DMS153 treated with DMSO at 0.1 percent for 48 hours (cell line): ENCODE measurements at regions not wholly inside any gene's neighbourhood (a gene's known extent, or its start where the extent isn't known, plus 50 kb on each side); places are given as distances from the start of the nearest gene placed in this dataset.

Experiments
- DNase-seq: peaks from one replicate; lab custom pipeline; 2025; ENCODE audit not compliant: unreplicated experiment; lab: John Stamatoyannopoulos, UW

DNA sequence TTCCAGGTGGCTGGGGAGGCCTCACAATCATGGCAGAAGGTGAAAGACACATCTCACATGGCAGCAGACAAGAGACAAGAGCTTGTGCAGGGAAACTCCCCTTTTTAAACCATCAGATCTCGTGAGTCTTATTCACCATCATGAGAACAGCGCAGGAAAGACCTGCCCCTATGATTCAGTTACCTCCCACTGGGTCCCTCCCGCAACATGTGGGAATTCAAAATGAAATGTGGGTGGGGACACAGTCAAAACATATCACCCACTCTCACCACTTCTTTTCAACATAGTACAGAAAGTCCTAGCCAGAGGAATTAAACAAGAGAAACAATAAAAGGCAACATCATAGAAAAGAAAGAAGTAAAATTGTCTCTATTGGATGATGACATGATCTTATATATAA lies 223.4 kb upstream of the SLC24A2 start:
- no peak for DNase-seq

DNA sequence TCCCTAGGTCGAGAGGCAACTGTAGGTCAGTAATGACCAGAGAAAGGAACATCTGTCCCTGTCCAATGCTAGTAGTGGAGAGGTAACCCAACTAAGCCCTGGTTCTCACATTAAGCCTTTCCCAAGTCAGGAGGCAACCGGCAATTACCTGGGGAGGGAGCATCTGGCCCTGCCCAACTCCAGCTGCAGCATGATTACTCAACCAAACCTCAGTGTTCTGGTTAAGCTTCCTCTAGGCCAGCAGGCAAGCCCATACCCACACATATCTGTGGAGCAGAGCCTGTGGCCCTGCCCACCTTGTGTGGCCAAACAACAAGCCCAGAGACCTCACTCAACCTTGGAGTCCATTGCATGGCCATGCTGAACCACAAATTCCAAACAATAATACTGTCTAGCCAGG lies 220.8 kb upstream of the SLC24A2 start:
- no peak for DNase-seq

DNA sequence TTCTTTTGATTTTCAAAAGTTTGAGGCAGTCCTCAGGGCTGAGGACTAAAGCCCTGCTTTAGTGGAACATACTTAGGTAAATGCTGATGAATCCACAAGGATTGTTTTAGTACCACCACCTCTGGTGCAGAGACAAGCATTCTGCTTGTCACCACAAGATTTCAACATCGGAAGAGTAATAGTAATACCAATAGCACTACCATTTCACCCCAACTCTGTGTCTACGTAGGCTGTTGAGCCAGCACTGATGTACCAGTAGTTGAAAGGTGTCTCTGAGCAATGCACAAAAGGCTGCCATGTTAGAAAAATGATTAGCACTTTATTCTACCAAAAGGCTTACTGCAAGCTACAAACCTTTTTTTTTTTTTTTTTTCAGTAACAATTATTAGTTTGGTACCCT lies 213.2 kb upstream of the SLC24A2 start:
- DNase-seq: no peak

DNA sequence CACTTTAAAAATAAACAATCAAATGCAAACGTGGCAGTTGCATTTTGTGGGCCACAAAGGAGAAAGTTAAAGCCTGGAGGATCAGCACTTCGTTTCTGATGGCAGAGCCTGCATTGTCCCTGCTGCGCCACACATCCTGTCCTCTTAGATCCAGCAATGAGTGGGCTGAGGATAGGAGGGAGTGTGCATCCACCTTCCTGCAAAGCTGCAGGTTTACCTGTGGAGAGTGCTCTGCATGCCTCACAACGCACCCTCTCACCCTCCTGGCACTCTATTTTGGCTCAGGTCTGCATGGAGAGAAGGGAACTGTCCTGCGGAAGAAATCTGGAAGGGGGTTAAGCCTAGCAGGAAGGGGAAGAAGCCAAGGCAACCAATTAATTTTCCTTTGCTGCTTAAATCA lies 212.2 kb upstream of the SLC24A2 start:
- DNase-seq: no peak

DNA sequence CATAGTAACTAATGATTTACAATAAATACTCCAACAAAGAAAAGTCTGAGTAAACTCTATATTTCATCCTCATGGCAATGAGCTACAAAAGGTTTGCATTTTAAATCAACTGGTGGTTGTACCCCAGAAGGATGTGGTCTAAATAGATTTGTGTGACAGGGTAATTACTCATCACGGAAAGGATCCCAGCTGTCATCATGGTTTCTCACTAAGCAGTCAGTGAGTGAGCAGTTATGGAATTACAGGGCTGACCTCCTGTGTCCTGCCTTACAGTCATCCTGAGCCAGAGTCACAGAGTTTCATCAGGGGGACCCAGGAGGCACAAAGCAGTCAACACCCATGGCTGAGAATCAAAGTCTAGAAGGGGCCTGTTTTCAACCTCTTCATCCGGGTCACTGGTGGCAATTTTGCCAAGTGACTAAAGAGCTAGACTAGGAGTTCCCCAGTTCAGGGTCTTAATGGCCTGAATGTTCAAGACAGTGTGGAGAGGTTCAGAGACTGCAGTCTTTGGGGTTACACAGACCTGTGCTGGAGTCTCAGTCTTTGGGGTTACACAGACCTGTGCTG lies 210.7 kb upstream of the SLC24A2 start:
- no peak for DNase-seq

DNA sequence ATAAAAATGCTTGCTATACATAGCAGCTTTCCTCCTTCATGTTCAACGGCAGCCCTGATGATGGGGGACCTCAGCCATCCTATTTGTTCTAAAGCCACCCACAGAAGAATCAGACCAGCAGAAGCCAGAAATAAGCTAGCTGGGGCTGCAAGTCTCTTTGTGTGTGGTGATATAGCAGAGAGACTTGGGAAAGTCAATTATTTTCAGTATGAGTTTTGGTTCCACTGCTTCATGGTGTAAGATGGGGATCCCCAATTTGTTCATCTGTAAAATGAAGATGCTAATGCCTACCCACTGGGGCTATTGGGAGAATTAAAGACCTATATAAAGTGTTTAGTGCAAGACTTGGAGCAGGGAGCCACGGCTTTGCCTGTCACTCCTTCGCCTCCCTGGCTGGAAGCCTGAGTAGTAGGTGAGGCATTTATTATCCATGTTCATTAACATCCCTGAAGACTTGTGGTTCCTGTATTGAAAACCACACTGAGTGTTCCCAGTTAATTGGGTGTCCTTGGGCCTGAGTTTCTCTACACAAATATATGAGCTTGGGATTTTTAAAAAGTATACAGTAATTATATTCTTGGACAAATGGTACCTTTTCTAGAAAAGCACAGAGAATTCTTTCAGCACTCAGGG lies 210.1 kb upstream of the SLC24A2 start:
- DNase-seq: no peak

DNA sequence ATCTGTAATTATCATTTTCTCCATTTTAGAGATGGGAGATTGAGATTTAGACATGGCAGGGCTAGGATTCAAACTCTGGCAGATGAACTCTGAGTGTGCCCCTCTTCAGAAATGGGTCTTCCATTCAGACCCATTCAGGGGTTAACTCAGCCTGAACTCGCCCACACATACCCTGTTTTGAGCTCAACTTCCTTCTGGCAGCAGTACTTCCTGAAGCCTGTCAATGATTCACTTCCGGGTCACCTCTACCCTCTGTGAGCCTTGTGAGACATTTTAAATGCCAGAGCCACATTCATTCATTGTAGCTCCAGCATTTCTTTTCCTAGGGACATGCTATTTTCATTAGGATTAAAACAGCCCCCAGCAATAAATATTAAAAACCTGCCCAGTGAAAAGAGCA lies 209.3 kb upstream of the SLC24A2 start:
- no peak for DNase-seq

DNA sequence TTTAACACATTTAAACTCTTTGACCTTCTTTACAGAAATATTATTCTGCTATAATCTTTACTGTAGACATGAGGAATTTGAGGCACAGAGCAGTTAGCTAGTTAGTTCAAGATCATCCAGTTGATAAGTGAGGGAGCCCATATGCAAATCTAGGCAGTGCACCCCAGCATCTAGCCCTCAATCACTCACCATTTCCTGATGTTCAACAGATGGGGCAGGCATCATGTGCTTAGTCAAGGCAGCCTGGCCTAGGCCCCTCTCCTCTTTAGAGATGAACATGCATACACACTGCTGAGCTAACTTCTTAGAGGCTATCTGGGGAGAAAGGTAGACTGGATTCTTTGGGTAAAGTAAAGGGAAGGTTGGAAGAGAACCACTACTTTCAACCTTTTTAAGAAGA lies 206.8 kb upstream of the SLC24A2 start:
- DNase-seq: no peak

DNA sequence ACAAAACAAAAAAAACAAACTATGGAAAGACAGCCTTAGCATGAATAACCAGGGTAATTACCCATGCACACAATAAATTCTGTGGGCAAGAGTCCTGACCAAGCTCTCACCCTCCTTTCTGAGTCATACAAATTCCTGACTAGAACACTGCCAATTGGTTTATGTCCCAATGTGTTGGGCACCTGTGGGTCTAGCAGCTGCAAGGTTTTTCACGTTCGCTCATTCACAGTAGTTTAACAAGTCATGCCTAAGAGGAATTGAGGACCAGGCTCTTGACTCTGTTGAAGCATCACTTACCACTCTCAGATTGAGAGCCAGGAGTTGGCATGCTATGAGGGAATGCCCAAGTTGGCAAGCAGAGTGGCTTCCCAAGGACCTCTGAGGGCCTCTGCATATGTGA lies 205.5 kb upstream of the SLC24A2 start:
- DNase-seq: no peak

DNA sequence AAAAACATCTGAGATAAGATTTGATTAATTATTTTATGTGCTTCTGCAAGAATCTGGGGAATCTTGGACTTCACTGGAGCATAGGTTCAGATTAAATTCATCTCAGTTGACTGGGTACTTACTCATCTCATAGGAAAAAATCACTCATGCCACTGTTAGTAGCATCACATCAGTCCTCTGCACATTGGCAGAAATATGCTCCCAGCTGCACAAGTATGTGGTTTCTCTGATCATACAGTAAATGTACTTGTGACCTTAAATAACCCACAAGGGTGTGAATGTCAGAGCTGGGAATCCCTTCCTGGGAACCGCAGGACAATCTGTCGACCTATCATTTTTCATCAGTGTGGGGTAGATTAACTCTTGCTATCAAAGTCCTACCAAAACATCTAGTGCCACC lies 203.7 kb upstream of the SLC24A2 start:
- DNase-seq: no peak

DNA sequence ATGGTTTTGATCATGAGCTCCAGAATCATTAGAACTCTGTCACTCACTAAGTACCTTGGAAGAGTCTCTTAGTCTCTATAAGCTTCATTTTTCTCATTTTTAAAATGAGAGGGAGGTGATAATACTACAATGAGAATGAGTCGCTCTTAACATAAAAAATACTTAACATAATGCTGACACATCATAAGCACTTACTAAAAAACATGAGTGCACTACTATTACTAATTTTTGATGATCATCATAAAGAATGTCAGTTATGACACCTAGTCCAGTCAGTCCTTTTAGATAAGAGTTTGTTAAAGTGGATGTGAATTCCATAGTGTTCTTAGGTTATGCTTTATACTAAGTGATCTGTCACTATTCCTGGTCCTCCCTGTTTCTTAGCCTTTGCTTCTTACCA lies 200.4 kb upstream of the SLC24A2 start:
- DNase-seq: no peak

DNA sequence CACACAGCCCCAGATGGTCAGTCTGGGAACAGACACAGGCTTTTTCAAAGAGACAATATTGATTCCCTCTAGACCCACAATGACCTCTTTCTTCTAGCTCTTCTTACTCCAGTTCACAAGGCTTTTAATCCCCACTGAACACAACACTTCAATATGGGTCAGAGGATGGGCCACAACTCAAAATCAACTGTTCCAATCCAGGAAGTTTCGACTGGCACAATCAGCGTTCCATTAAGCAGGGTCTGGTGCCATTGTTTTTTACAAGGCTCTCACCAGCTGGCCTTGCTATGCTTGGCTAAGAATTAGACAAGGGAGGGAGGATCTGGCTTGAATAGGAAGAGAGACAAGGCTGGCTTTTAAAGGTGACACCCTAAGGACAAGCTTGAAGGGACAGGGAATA lies 199.4 kb upstream of the SLC24A2 start:
- no peak for DNase-seq

DNA sequence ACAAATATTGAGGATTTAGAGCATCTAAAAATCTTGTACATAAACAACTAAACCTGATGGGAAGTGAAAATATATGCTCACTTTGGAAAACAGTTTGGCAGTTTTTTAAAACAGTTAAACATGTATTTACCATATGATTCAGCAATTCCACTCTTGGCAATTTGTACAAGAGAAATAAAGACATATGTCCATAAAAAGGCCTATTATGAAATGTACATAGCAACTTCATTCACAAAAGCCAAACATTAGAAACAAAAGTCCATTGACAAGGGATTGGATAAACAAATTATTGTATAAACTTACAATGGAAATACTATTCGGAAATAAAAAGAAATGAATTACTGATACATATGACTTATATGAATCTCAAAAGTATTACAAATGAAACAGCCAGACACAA lies 196.2 kb upstream of the SLC24A2 start:
- DNase-seq: peak; percentile 30

DNA sequence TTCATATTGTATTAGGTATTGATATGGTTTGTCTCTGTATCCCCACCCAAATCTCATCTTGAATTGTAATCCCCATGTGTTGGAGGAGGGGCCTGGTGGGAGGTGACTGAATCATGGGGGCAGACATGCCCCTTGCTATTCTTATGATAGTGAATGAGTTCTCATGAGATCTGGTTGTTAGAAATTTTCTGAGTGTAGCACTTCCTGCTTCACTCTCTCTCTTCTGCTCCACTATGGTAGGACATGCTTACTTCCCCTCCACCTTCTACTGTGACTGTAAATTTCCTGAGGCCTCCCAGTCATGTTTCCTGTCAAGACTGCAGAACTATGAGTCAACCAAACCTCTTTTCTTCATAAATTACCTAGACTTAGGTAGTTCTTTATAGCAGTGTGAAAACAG lies 187.4 kb upstream of the SLC24A2 start:
- DNase-seq: no peak

DNA sequence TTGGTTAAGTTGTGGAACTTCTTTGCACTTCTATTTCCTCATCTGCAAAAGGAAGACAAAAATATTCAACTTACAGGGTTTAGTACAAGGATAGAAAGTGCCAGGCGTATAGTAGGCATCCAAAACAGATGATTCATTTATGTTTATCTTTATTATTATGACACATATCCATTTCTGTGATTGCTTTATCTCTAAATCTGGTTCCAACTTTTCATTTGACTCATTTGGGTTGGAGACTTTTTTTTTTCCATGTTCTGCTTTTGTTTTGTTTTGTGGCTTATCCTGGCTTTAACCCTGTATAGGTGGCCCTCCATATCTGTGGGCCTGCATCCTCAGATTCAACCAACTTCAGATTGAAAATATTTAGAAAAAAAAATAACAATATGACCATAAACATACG lies 186.7 kb upstream of the SLC24A2 start:
- DNase-seq: no peak

DNA sequence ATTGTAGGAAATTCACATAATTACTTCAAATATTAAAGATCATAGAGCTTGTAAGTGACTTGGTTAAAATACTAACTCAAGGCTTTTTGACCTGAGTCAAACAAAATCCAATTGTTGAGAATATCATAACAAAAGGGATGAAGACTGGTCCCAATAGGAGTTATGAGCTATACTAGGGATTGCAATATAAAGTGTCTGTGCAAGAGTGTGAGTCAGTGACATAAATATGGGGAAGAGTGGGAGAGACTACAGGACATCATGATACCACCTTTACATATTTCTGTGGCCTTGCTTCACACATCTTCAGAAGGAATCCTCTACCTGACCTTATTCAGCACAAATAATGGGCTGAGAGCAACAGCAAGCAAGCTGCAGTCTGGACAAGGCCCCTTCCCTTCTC lies 180.9 kb upstream of the SLC24A2 start:
- DNase-seq: no peak

DNA sequence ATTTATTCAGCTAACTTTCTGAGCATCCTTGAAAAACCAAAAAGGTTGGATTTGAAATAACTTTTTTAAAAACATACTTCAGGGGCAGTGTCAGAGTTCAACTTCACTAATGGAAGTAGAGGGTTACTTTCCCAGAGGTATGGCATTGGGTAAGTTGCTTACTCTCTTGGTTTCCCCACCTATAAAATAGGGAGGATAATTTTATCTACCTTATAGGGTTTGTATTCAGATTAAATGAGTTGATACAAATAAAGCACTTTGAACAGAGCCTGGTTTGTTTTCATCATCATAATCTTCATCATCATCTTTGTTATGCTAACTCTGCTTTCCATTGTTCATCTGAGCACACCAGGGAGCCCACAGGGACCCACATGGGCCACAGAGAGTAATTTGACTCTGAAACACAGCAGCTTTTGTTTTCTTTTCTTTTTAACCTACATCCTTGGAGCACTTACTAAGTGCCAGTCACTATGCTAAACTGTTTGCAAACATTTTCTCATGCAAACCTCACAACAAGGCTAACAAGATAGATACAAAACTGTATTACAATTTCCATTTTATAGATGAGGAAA lies 179.1 kb upstream of the SLC24A2 start:
- no peak for DNase-seq

DNA sequence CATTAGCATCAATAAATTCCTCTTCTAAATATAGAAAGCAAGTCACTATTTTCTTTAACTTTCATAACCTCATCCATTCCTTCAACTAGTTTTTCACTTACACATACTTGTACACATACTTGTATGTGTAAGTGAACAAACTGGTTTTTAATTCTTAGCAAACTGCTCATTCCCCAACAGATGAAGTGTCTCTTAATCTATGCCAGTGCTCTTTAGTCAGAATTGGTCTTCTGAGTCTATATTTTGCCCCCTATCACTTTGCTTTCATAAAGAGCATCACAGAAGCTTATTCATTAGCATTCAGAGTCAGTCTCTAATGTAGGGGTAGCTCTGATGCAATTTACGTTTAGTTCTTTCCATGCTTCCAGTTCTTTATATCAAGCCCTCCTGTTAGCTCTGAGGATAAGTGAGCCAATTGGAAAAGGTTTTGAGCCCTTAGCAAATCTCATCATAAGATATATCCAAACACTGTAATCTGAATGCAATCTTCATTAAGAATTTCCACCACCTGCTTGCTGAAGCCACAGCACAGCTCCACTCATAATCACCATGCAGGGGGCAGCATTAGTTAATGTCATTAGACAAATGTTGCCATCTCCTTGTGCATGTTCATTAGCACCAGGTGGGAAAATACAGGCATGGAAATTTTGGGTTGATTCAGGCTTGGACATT lies 178.5 kb upstream of the SLC24A2 start:
- no peak for DNase-seq

DNA sequence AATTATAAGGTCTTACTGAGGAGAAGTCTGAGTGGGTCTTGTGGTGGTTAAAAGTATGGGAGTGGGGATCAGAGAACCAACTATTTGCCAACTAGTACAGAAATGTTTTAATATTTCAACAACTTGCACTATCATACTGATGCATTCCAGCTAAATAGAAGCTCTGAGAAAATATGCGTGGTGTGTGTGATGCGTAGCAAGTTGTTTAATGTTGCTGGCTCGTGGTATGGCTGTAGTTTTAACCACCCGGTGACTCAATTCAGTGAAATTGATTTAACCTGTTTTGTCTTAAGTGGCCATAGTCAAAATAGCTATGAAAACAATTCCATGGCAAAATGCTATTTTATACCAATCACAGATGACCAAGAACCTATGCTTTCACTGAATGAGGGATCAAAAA lies 176.5 kb upstream of the SLC24A2 start:
- no peak for DNase-seq

DNA sequence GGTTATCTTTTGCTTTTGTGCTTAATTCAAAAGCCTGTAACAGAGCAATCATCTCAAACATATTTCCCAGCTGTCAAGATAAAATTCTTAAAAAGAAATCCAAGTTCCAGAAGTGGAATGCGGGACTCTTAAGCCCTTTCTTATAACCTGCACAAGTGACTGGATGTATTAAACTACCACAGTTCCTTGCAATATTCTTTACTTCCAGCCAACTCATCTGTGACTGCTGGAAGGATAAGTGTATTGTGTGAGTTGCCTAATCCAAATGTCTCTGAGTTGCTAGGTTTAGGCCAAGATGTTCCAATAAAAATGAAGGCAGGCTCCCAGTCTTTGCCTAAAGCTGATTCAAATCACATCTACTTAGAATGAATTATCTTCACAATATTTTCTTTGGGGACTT lies 159.2 kb upstream of the SLC24A2 start:
- DNase-seq: no peak

DNA sequence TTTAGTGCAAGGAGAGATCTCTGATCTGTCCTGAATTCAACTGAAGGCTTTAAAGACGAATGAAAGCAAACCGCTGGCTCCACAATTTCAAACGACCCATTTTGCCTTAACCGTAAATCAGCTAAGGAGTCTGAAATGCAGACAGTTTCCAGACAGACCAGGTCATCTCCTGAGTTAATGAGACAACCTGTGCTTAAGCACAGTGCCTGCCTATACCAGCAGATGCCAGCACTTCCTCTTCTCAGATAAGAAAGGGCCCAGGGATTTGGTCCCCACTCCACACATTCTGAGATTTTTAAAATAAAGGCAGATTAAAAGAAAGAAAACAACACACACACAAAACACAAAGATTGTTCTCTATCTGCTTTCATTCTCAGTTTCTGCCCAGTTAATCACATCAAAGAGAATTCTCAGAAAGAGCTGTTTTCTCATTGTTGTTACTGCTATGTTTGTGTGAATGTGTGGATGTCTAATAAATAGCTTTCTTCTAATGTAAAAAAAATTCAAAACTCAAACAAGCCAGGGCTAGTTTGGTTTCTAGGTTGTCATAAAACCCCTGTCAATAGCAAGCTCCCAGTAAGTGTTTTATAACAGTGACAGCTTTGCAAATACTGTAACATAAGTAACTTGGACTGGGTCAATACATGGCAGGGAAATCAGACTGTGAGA lies 157.7 kb upstream of the SLC24A2 start:
- DNase-seq: peak; percentile 40

DNA sequence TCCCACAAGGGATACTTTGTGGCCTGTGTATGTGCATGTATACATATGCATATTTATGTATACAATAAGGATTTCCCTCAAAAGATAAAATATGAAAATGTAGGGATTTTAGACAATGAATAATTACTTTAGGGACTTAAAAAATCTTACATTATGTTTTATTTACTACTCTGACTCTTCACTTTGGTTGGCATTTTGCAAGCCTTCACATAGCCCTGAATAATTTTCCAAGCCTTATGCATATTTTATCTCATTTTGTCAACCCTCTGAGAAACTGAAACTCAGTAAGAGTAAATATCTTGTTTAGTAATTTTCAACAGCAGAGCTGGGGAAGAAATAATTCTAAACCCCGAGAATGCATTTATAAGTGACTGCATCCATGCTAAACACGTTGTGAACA lies 153.0 kb upstream of the SLC24A2 start:
- no peak for DNase-seq
